Sciatic nerve (tissue), 2 donors: ENCODE measurements at regions not wholly inside any gene's neighbourhood (a gene's known extent, or its start where the extent isn't known, plus 50 kb on each side); places are given as distances from the start of the nearest gene placed in this dataset.

Experiments
- ATAC-seq: fragments of 200-7000 bp; cut with Tn5 transposase; one replicate; pipeline ENCODE4 v1.9.1; 2020; ENCODE audit warnings: mild to moderate bottlenecking, moderate library complexity
- DNase-seq: peaks from one replicate; pipeline ENCODE4 v3.0.0-alpha.2; 2020; ENCODE audit warnings: low spot score
- intact Hi-C: fragments of 100-400 bp; cut with DNase I; formaldehyde crosslinking; loops from one replicate; pipeline ENCODE4 v1.14.2; 2022
- donor health status: DM: no; HTN: no; CAD: no.
- donor health status: DM: no; HTN: no; CAD: no.

DNA sequence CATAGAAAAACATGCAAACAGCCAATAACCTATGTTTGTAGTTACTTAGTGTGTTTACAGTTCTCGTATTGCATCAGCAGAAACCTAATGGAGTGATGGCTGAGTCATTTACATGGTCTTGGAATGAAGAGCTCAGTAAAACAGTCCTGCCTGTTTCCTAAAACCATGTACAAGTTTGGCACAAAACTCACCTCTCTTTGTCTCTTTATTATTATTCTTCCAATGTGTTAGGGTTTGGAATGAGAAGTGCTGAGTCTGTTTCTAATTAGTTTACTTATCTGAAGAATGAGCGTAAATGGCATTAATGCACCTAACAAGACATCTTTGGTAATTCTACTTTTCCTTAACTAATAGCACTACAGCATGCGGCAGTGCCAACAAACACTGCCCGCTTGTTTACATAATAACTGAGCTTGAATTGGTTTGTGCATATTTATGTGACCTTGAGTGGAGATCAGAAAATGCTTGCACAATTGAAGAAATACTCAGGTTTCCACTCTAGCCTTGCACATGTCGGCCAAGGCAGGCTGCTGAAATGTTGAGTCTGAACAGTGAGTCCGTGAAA, 385.4 kb upstream of the SEMA6D start:
- DNase-seq (no peak), ATAC-seq (peak; percentile 85)
- intact Hi-C loops, result no loop called here

DNA sequence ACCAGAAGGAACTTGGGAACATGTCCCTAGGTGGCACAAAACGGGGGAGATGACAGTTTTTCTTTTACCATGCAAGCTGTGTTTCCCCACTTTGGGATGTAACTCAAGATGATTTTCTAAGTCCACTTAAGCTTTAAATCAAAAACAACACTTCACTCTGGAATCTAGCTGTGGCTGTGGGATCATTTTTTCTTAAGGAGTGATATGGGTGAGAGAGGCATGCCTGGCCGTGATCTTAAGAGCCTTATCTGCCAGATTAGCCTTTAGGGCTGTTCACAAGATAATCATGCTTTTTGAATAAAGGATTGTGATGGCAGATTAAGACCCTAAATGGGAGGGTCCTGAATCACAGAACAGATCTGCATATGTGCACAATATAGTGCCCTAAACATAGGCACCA, 384.8 kb upstream of the SEMA6D start:
- no peak for ATAC-seq

DNA sequence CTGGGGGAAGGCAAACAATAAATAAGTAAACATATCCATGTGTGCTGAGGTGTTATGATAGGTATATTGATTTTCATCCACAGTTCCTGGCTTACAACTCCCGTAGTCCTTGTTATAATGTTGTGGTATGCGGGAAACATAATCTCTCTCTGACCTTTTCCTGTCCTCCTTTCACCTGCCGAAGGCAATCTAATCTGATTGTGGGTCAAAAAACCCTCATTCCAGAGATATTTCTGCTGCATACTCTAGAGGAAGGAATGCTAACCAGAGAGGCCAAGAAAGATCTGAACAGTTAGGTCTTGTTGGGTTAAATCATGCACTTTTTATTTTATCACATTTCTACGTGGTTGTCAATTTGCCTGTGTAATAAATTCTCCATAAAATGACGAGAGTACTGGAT, 383.6 kb upstream of the SEMA6D start:
- no peak for DNase-seq
- intact Hi-C loops, result no loop called here
- no peak for ATAC-seq

More for the DNA sequence above, 384.8 kb upstream of the SEMA6D start:
- intact Hi-C loops, result no loop called here
- DNase-seq, result no peak

DNA sequence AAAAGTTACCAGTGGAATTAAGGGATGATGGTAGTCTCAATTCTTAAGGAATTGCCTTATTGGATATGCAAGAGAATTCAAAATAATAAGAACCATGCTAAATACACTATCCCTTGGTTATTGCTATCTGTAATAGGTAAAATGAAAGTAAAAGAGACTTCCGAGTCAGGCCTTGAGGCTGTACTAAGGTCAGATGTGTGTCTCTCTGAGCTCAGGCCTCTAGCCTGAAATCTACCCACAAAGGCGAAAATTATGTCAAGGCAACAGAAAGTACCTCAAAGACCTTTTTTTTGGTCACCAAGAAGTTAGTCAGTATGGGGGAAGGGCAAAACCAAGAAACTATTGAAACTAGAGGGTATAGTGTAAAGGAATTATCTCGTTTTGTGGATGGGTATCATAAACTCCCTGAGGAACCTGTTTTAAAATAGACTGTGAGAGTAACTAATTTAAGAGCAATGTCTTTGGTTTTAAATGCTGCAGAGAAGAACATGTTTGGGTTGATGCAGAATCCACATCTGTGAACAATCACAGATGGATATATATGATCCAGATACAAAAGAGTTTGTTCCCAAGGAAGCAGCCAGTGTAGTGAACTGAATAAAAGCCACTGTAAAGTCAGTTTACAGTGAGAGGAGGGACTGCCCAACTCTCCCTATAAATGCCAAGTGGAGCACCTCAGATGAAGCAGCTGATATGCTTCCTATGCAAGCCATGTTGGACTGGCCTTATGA, 382.3 kb upstream of the SEMA6D start:
- DNase-seq, result no peak
- intact Hi-C loops, result no loop called here

DNA sequence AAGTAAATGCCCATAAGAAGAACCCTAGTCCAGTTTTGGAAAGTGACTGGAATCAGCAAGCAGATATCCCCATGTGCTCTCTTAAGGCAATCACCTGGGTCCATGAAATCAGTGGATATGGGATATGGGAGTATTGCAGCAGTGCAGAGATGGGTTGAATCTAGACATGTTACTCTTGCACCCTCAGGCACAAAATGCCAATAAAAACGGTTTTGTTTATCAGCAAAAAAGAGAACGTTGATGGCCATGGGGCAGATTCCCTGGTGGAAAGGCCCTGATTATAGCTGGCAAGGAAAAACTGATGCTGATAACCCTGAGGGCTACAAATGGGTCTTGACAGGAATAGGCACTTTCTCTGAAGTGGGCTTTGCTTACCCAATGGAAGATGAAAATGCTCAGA, 380.2 kb upstream of the SEMA6D start:
- intact Hi-C loops, result no loop called here
- DNase-seq (no peak), ATAC-seq (no peak)

More for the DNA sequence above, 382.3 kb upstream of the SEMA6D start:
- ATAC-seq, result no peak

DNA sequence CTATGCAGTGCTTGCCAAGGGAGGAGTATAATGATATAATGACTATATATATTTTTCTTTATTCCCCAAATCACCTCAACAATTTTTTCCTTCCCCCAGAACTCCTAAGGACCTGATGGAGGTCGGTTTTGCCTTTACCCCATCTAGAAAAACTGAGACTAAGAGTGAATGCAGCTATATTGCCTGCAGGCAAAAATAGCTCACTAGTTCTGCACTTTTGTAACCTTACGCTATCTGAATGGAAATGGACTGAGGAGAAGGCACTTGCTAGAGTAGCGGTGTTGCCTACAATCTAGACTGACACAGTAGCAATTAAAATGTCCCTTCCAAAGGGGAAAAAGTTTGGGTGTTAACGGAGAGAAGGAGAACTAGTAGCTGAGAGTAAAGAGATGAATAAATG, 379.5 kb upstream of the SEMA6D start:
- ATAC-seq (no peak), DNase-seq (no peak)
- intact Hi-C loops, result no loop called here

DNA sequence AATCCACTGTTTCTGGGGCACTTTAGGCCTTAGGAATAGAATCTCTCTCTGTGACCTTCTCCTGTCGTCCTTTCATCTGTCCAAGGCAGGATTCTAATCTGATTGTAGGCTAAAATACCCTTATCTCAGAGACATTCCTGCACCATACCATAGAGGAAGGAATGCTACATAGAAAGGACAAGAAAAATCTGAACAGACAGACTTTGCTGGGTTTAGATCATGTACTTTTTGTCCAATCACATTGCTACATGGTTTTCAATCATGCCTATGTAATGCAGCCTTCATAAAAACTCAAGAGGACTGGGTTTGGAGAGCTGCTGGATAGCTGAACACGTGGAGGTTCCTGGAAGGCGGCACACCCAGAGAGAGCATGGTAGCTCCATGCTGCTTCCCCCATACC, 378.5 kb upstream of the SEMA6D start:
- intact Hi-C loops, result no loop called here
- ATAC-seq (no peak), DNase-seq (no peak)

DNA sequence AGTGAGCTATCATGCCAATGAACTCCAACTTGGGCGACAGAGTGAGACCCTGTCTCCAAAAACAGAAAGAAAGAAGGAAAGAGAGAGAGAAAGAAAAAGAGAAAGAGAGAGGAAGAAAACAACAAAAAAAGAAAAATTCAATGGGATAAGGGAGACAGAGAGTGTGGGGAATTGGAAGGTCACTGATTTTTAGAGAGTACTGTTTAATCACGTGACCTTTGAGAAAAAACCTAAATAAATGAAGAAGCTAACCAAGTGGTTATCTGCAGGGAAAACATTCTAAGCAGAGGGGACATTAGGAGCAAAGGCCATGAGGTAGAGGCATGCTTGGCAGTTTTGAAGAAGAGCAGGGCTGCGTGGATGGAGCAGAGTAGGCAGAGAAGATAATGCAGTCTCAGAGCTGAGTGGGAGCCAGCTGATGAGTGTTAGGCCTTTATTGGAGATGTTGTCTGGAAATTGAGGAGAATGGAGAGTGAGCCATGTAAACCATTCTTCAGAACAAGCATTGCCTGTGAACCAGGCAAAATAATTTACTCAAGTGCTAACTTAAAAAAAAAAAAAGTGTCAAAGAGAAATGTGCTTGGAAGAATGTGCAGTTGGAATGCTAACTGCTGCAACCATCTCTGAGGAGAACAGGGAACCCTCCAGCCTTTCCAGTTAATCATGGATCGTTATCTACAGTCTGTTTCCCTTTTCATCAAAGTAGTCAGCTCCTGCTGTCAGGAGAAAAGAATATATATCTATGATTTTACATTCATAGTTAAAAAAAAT, 377.3 kb upstream of the SEMA6D start:
- ATAC-seq (no peak), DNase-seq (no peak)
- intact Hi-C loops, result no loop called here

DNA sequence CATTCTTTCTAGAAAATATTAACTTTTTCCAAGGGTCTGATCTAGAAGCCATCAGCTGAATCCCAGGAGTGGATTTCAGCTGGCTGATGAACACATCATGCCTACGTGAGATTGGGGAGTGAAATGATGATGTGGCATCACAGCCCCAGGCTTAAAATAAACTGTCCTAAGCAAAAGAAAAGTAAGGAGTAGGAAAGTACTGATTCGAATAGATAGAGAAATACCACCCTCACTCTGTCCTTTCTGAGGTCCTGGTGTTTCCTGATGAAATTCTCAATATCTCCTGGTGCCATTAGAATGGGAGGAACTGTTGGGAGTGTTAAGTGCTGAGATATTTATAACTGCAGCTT, 376.8 kb upstream of the SEMA6D start:
- ATAC-seq (no peak), DNase-seq (no peak)
- intact Hi-C loops, result no loop called here

DNA sequence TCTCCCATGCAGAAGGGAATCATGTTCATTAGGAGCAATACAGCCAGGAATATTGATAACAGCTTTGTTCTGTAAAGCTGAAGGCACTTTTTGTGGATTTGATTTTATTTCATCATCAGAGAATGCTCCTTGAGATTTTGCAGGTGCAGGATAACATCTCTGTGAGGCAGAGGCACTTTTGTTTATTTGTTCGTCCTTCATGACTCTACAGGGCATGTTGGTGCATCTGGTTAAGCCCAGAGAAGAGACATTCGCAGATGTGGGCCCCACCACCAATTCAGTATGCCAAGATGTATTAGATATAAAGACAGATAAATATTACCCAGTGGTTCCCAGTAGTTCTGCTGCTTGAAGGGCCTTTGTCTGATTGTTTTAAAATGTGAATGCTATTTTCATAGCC, 368.1 kb upstream of the SEMA6D start:
- intact Hi-C loops, result no loop called here
- ATAC-seq (no peak), DNase-seq (no peak)

DNA sequence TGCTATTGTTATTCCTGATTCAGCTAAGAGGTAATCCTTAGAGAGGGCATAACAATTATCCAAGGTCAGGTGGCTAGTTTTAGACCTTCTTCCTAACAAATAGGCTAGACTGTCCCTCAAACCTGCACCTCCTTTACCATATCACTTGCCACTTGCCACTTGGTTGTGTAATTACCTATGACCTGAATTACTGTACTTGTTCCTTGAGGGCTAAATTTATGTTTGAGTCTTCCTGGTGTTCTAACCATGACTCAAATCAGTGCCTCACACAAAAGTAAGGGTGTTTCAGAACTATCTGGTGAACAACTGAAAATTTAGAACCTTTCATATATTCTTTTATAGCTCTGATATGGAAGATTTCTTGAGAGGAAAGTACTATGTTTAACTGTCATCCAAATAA, 365.8 kb upstream of the SEMA6D start:
- ATAC-seq (no peak), DNase-seq (no peak)
- intact Hi-C loops, result no loop called here

DNA sequence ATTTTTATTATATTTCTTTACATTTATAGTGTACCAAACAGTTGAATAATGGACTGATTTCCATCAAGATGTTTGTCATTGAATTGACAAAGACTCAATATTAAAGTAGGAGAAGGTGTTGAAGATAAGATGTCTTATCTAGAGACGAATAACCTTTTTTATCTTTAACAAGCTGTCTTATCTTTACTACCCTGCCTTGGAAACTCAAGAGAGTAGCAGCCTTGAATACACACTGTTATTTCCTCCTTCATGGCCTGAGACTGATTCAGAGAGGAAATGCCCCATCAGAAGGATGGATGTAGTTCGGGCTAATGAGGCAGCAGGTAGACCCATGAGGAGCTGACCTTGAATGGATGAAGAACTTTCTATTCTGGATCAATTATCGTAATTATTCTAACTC, 365.1 kb upstream of the SEMA6D start:
- no peak for DNase-seq
- no peak for ATAC-seq
- intact Hi-C loops, result no loop called here

DNA sequence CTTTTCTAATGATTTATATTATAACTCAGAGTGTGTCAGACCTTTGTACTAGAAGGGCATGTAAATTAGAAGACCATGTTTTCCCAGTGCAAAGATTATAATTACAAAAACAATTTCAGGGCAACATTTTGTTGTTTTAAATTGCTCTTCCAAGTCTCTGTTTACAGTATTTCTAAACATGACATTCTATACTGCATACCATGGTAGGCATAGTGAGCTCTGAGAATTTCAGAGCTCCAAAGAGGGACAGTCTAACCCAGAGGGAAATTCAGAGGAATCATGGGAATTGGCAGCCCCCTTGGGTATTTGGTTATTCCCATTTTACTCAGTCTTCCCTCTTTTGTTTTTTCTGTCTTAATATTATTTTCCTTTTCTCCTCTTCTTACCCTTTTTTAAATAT, 361.5 kb upstream of the SEMA6D start:
- DNase-seq, result no peak
- no peak for ATAC-seq
- intact Hi-C loops, result no loop called here

DNA sequence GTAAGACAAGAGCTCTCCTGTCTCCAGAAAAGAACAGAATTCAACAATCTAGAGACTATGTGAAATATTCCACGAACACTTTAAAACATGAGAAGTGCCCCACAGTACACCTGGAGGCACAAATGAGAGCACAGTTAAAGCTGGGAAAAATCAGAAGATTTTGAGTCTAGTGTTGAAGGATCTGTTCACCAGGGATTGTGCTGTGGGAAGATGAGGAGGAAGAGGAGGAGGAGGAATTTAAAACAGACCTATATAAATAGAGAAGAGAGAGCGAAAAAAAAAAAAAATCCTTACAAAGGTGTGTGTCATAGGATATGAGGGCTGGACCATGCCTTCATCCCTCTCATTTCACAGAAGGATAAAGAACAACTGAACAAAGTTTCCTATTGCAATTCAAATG, 361.0 kb upstream of the SEMA6D start:
- no peak for ATAC-seq

DNA sequence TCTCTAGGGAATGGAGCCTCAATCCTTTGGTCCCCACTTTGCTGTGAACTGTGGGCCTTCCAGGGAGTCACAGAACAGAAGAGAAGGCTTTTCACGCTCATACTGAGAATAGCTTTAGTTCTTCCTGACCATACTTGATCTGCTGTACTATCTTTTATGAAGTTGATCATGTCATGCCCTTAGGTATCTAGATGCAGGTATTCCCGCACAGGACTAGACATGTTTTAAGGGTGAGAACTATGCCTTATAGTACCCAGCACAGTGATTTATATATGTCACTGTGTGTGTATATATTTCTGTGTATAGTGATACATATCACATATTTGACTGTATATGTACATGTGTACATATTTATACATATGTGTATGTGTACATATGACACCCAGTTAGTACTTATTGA, 358.4 kb upstream of the SEMA6D start:
- ATAC-seq (no peak), DNase-seq (no peak)
- intact Hi-C loops, result no loop called here

More for the DNA sequence above, 361.0 kb upstream of the SEMA6D start:
- no peak for DNase-seq
- intact Hi-C loops, result no loop called here

DNA sequence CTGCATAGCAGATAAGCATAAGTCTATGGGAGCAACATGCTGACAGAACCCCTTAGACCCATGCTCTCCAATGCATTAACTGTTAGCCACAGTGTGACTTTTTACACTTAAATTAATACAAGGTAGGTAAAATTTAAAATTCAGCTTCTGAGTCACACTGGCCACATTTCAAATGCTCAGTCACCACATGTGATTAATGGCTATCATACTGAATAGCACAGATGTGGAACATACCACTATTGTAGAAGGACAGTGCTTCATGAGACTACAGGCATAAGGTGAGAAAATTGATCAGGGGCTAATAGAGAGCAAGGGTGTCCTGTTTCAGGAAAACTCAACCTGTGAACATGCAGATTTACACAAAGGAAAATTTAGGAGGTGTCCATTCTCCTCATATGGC, 357.0 kb upstream of the SEMA6D start:
- intact Hi-C loops, result no loop called here
- DNase-seq (no peak), ATAC-seq (no peak)

DNA sequence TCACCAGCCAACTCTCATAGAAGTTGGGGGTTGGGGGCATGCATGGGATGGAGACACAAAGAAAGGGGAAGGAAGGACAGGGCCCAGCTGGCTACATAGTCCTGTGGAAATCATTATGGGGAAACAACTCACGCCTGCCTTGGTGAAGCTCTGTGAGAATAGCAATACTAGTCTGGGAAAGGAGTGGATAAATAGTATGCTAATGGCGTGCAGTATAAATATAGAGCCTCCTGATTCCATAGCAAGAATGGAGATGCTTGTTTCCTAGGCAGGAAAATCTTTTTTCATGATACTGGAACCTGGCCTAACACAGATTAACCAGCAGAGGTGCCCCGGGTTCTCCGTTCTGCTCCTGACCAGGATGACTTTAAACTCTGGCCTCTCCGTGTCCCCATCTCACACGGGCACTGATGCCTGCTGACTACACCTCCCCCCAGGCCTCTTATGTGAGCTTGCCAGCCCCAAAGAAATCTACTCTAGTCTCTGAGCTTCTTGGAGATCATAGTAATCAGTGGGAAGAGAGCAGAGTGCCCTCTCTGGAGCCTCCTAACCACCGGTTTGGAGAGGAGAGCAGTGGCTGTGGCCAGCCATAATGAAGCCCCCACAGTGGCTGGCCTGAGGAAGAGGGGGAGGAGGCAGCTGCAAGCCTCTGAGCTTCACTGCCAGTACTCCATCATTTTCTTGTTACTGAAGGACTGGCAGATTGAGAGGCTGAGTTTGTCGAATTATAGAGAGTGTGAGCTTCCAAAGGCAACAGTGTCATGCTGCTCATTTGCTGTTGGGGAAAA, 355.0 kb upstream of the SEMA6D start:
- no peak for ATAC-seq
- intact Hi-C loops, result no loop called here
- DNase-seq, result no peak

DNA sequence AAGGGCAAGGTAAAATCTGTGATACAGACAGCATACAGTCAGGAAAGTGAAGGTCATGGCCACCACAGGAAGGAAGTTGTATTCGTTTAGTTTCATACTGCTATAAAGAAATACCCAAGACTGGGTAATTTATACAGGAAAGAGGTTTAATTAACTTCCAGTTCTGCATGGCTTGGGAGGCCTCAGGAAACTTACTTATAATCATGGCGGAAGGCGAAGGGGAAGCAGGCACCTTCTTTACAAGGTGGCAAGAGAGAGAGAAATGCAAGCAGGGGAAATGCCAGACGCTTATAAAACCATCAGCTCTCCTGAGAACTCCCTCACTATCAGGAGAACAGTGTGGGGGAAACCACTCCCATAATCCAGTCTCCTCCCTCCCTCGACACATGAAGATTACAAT, 353.7 kb upstream of the SEMA6D start:
- DNase-seq (no peak), ATAC-seq (no peak)
- intact Hi-C loops, result no loop called here

DNA sequence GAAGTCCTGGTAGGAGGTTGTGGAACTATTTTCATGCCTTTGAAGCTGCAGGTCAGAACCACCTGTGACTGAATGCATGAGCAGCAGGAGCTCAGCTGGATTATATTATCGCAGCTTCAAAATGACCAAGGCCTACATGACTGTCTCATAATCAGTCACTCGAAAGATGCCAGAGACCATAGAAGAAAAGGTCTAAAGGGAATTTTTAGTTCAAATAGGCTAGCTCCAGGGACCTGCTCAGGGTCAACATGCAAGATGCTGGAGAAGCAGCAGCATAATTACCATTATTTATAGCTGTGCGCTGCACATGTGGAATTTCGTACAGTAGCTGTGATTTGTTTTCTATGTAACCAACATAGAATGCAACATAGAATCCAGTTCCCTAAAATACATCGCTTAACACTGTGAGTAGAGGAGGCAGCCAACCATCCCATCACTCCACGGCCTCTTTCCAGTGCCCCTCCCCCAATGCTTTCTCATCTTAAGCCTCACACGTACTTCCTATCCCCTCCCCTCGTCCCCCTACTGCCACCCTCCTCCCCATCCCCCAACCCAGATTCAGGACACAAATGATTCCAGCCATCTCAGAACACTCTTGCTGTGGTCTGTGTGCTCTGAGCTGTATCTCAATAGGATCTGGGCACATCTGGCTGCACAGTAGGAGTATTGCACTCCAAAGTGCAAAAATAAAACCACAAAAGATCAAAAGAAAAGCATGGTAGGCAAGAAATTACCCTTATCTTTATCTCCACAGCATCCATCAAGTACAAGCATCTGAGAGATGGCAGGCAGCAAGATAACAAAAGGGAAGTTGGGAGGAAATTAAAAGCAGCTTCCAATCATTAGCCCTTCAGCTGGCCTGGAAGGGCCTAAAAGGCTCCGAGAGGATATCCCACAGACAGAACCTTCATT, 352.8 kb upstream of the SEMA6D start:
- no peak for ATAC-seq
- no peak for DNase-seq
- intact Hi-C loops, result no loop called here
